Left cardiac atrium (tissue), 4 donors: ENCODE measurements at regions not wholly inside any gene's neighbourhood (a gene's known extent, or its start where the extent isn't known, plus 50 kb on each side); places are given as distances from the start of the nearest gene placed in this dataset.
A peak's percentile ranks its signal among the peaks of the same experiment; 100 is the strongest.
"Not testable (repeated sequence)": the region's sequence is repeated elsewhere in the genome, so short reads cannot be mapped to it uniquely, and the experiment has no call there.

Source experiments
- ATAC-seq, 2 donors: fragments of 200-7000 bp; cut with Tn5 transposase; one replicate each; pipeline ENCODE4 v1.9.1; 2020; ENCODE audit warnings: mild to moderate bottlenecking in 2 of 2, moderate library complexity in 2 of 2
- DNase-seq: peaks from one replicate; pipeline ENCODE4 v3.0.0-alpha.2; 2020
- intact Hi-C, 2 donors: fragments of 100-400 bp; cut with DNase I; formaldehyde crosslinking; loops; one replicate each; pipeline versions ENCODE4 v1.14.1 to v1.15.1; 2022 to 2023
- donor health status: DM: no; HTN: yes; CAD: no.
- donor health status: DM: no; HTN: yes; CAD: no; lungs with severe emphysema.
- donor health status: DM: yes; HTN: yes; CAD: no.
- donor health status: Dilated cardiomyopathy.

DNA sequence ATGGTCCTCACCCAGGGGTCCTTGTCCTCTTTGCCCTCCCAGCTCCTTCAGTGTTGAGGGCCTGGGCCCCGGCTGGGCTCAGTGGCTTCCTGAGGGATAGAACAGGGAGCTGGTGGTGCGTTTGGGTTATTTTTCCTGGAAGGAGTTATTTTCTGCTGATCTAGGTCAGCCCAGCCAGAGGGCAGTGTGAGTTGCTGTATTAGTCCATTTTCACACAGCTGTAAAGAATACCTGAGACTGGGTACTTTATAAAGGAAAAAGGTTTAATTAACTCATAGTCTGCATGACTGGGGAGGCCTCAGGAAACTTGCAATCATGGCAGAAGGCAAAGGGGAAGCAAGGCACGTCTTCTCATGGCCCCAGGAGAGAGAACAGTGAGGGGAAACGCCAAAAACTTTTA is 122.4 kb upstream of the PCBD1 start:
- DNase-seq: no peak
- ATAC-seq: no peak
- intact Hi-C loops: loop anchor here in 1 of 2 donors (10.0 kb wide), 1 partner anchor 174 kb away; no protein-coding TSS in a partner anchor

DNA sequence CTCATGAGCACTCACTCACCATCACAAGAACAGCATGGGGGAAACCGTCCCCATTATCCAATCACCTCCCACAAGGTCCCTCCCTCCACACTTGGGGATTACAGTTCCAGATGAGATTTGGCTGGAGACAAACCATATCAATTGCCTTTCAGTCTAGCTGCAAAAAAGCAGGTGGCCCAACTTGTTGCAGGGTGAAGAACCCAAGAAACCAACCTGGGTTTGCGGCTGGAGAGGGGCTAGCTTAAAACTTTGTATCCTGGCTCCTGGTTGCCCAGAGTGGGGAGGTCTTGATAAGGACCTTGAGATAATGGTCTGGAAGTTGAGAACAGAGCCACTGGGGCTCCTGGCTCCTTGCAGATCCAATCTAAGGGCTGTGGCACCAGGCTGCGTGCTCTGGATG is 122.8 kb upstream of the PCBD1 start:
- ATAC-seq: no peak
- intact Hi-C loops: loop anchor here in 1 of 2 donors (10.0 kb wide), 1 partner anchor 174 kb away; no protein-coding TSS in a partner anchor
- DNase-seq: no peak

DNA sequence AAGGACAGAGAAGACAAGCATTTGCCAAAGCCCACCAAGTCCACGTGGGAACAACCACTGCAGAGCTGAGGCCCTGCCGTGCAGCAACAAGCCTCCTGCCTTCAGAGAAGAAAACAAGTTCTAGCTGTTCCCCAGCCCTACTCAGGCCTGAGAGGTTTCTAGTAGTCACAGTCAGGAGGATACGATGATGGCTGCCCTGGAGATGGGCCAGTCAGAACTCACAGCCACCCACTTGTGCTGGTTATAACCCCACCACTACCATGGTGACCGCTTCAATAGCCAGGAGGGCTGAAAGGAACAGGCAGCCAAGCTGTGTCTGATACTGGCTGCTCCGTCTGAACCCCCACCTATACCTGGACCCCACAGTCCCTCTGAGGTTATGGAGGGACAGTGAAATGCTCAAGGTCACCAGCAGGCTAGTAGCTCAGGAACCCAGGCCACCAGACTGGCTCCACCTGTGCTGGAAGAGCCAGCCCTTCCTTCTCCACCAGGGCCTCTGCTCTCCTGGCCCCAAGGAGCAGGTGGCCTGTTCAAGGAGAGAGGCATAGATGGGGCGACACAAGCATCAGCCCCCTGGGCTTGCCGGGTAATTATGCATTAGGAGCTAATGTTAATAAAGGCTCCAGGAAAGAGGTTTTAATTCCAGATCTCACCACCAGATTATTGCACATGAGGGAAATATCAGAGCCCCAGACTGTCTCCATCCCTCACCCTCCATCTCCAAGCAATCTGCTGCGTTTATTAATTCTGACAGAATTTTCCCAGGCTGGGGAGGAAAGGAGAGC is 125.8 kb upstream of the PCBD1 start:
- DNase-seq (peak; percentile 65), ATAC-seq (peak; percentile 93 to 94)
- intact Hi-C loops: loop anchor here in 1 of 2 donors (10.0 kb wide), 1 partner anchor 171 kb away; no protein-coding TSS in a partner anchor

DNA sequence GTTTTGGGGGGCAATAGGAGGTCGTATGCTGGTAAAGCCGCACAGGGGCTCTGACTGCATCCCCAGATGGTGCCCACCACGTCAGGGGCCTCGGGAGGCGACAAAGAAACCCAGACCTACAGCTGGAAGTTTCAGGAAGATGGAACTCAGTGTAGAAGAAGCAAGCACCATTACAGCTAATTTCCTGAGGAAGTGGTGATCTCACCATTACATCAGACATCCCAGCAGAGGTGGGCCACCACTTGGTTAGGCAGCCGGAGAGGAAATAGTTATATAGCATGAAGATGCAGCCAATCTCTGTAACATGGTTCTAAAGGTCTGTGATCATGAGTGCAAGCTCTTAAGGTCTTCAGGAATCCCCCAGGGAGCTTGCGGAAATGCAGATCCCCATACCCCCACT is 127.3 kb upstream of the PCBD1 start:
- ATAC-seq (no peak), DNase-seq (no peak)
- intact Hi-C loops: loop anchor here in 1 of 2 donors (10.0 kb wide), 1 partner anchor 169 kb away; no protein-coding TSS in a partner anchor

DNA sequence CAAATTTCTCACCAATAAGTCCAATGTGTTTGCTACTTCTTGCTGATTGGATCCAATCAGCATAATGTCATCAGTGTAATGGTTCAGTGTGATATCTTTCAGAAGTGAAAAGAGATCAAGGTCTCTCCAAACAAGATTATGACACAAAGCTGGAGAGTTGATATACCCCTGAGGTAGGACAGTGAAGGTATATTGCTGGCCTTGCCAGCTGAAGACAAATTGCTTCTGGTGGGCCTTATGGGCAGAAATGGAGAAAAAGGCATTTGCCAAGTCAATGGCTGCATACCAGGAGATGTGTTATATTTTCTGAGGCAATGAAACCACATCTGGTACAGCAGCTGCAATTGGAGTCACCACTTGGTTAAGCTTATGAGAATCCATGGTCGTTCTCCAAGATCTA is 131.7 kb upstream of the PCBD1 start:
- DNase-seq, ATAC-seq, intact Hi-C loops: not testable (repeated sequence)

DNA sequence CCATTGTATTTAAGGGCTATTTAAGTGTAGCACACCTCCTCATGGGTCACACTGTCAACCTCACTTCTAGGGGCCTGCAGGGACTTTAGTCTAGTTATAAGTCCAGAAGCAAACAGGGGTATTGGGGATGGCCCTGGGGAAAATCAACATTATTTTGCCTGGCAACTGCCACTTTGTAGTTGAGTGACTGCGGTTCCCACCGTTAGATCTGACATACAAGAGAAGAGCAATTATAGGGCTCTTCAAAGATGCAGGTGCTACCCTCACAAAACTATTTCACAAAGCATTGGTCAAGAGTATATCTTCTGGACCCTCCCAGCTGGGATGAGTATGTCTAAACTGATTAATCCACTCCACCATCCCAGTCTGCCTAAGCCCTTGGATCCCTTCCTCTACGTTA is 133.0 kb upstream of the PCBD1 start:
- no peak for DNase-seq
- intact Hi-C loops: no loop called here
- no peak for ATAC-seq

DNA sequence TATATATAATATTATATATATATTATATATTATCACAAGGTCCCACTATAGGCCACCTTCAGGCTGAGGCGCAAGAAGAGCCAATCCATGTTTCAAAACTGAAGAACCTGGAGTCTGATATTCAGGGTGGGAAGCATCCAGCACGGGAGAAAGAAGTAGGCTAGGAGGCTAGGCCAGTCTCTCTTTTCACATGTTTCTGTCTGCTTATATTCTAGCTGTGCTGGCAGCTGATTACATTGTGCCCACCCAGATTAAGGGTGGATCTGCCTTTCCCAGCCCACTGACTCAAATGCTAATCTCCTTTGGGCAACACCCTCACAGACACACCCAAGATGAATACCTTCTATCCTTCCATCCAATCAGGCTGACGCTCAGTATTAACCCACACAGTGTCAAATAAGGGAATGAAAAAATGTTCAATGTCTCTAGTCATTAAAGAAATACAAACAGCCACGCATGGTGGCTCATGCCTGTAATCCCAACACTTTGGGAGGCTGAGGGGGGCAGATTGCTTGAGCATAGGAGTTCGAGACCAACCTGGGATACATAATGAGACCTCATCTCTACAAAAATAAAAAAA is 135.4 kb upstream of the PCBD1 start:
- DNase-seq (no peak), ATAC-seq (no peak)
- intact Hi-C loops: no loop called here

DNA sequence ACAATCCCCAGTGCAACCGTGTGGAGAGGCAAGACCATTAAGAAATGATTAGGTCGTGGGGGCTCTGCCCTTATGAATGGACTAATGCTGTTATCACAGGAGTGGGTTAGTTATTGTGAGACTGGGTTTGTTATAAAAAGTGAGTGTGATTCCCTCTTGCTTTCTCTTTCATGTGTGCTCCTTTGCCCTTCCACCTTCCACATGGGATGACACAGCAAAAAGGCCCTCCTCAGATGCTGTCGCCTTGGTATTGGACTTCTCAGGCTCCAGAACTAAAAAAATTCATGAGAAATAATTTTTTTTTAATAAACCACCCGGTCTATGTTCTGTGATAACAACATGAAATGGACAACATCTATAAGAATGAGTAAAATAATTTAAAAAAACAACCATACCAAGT is 136.1 kb upstream of the PCBD1 start:
- intact Hi-C loops: no loop called here
- ATAC-seq (no peak), DNase-seq (no peak)

DNA sequence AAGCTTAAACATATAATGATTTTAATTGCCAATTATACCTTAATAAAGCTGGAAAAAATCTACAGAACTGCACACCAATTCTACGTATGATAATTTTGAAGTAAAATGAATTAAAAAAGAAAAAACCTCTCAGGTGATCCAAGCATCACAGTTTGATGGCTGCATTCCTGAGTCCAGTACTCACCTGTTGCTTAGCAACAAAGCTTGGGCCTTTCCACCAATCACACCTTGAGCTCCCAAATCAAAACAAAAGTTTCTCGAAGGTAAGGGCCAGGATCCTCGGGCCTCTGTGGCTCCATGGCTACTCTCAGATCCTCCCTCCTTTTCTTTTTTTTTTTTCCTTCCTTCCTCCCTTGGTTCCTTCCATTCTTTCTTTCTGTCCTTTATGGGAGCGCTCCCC is 137.2 kb upstream of the PCBD1 start:
- intact Hi-C loops: no loop called here
- no peak for DNase-seq
- no peak for ATAC-seq

DNA sequence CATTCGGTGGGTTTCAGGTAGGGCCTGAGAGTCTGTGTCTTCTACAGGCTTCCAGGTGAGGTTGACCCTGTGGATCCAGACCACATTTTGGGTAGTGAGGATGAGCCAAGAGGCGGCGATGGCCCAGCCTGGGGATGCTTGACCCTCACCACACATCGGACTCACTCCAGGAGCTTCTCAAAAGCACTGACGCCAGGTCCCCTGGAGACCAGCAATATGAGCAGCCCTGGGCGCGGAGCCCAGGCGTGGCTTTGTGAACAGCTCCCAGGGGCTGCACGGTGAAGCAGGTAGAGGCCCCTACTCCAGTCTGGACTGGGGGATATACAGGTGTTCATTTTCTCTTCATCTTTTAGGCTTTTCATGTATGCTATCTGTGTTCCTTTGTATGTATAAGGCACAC is 139.7 kb upstream of the PCBD1 start:
- ATAC-seq (no peak), DNase-seq (no peak)
- intact Hi-C loops: no loop called here

DNA sequence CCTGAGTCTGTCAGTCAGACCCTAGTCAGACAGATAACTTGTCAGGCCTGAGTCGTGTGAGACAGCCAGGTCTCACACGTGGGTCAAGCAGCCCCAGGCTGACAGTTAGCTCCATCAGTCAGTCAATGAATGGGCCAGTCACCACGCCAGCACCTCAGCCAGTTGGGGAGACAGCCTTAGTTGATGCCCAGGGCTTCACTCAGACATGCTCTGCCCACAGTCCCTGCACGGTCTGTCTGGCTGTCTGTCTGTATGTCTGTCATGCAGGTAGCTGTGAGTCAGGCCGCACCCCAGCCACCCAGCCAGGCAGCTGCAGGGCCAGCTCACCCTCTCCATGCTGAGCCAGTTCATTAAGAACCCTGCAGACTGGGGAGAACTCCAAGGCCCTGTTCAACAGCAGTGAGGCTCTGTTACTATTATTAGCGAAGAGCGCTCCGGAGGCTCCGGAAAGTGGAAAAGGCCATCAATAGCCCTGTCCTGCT is 141.1 kb upstream of the PCBD1 start:
- intact Hi-C loops: no loop called here
- ATAC-seq (peak; percentile 75 to 87), DNase-seq (no peak)

DNA sequence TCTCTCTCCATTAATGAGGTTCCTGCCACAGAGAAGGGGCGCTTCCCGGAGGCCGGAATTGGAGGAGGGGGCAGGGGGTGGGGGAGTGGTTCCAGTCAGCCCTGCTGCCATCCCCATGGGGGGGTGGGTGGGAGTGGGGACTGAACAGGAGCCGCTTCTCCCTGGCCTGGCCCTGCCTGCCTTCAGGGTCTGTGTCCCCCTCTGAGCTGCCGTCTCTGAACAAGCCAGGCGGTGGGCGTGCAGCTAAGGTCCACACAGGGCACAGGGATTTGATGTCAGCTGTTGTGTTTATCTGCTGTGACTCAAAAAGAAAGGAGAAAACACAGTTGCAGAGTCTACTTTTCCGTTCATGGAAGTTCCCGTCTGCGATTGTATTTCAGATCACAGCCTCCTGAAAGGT is 141.5 kb upstream of the PCBD1 start:
- intact Hi-C loops: no loop called here
- no peak for ATAC-seq
- DNase-seq: no peak

DNA sequence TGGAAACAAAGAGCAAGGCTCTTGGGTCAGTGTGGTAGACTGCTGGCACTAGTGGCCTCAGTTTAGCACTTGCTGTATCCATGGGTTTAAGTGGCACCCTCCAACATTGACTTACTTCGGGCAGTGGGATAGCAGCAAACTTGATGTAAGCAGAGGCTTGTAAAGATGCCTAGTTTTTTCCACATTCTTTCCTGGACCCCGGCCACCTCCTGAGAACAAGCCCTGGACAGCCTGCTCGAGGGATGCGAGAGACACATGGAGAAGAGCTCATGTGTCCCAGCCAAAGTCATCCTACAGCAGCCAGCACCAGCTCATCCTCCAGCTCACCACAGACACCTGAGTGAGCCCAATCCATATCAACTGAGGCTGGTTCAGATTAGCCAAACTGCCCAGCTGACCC is 142.7 kb upstream of the PCBD1 start:
- no peak for DNase-seq
- intact Hi-C loops: no loop called here
- no peak for ATAC-seq

DNA sequence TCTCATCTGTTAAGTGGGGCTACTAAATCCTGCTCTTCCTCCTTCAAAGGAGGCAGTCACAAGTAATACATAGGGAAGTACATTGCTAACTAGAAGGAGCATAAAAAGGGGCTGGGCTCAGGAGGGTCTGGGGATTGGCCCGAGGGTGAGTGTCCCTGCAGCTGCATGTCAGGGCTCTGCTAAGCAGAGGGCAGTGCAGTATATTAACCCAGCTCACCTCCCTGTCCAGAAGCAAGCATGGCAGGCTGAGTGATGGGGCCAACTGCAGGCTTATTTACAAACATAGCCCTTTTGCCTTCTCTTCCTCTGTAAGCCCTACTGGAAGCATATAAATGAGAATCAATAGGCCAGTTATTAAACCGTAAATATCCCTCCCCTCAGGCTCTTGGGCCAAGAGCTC is 143.2 kb upstream of the PCBD1 start:
- intact Hi-C loops: no loop called here
- ATAC-seq: no peak
- no peak for DNase-seq

DNA sequence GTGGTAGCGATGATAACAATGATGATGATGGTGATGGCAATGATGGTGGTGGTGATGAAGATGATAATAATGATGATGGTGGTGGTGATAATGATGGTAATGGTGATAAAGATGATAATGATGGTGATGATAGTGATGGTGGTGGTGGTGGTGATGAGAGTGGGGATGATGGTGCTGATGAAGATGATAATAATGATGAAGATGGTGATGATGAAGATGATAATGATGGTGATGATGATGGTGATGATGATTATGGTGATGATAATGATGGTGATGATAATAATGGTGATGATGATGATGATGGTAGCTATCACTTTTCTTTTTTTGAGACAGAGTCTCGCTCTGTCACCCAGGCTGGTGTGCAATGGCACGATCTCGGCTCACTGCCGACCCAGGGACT is 144.5 kb upstream of the PCBD1 start:
- intact Hi-C loops: no loop called here
- ATAC-seq: no peak
- no peak for DNase-seq

DNA sequence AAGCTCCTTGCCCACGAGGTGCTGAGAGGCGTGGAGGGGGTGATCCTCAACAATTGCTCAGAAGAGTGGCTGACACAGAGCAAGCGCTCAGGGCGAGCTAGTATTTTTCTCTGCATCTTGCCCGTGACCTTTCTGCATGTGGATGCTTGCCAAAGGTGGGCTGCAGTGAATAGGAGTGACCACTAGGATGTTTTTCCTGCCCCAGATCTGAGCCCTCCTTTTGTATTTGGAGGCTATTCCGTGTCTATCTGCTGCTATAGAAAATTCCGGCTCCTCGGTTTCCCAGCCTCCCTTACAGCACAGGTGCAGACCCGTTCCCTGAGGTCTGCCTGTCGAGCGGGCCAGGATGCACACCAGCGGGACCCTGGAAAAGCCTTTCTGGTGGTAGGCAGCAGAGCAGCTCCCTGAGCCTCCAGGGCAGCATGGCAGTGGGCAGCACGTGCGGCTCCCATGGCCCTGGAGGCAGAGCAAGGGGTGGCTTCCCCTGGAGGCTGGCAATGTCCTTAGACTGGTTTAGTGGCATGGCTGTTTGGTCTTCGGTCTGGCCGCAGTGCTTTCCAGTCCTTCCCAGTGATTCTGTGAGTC is 145.1 kb upstream of the PCBD1 start:
- DNase-seq (no peak), ATAC-seq (no peak)
- intact Hi-C loops: no loop called here

DNA sequence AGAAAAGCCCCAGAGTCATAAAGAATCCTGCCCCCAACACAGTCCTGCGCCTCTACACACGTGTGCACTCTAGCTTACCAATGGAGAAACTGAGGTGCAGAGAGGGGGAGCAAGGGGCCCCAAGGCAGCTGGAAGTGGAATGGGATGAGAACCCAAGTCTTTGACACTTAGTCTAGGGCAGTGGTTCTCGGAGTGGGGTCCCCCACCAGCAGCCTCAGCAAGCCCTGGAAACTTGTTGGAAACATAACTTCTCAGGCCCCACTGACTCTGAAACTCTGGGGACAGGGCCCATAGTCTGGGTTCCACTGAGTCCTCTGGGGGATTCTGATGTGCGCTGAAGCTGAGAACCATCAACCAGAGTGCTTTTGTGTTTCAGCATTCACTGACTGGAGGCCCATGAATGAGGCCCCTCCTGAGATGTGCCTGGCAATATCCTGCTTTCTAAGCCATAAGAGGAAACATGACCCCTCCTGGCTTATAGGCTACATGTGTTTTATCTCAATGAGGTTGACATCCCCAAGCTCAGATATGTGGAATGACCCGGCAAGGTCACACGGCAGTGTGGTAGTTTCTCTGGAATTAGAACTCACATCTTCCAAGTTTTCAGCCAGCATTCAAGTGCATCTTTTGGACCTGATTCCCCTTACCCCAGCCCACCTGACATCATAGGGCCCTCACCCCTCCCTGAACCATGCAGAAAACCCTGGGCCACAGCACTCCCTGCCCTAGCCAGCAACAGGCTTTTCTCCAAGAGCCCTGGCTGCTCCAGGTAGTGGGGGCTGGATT is 147.3 kb upstream of the PCBD1 start:
- intact Hi-C loops: no loop called here
- DNase-seq (no peak), ATAC-seq (no peak)

DNA sequence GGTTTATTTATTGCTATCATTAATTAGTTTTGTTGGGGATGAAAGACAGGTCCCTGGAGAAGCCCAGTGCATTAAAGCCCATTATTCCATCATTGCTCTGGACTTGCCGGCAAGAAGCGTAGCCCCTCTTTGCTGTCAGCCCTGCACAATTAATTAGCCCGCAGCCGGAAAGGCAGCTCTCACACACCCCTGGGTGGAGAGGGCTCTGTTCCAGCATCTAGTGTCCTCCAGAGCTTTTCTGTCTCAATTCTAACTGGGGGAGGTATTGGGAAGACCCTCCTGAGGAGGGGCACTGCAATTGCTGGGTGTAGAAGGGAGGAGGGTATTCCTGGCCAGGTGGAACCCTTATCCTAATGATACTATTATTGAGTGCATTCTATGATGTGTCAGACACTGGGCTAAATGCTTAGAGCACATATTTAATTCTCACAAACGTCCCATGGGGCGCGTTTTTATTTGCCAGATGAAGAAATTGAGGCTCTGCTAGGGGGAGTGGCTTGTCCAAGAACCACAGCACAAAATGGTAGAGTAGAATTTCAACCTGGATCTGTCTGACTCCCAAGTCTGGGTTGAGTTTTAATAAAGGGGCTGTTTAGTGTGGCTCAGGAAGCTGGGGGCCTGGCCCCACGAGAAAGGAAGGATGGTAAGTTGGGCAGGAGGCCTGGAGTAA is 148.1 kb upstream of the PCBD1 start:
- intact Hi-C loops: no loop called here
- DNase-seq: no peak
- ATAC-seq: no peak

DNA sequence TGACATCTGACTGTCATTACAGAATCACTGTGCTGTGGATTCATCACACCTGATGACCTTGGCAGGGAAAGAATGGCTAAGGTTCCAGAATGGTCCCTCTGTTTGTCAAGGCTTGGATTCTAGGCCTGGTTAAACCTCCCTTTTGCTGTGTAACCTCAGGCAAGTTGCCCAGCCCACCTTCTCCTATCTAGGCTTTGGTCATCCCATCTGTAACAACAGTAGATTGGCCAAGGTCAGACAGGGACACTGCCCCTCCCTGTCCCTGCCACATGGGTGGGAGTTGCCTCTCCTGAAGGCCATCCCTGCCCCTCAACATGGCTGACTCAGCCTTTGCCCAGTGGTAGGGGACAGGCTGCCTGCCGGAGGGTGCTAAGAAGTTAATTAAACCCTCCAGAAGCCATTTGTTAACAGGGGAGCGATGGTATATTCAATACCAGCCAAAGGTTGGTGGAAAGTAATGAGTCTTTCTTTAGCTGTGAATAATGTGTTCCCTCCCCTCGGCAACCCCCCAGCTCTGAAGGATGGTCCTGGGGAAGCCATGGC is 149.8 kb upstream of the PCBD1 start:
- intact Hi-C loops: no loop called here
- no peak for ATAC-seq
- DNase-seq: no peak
